GM21390 (cell line): ENCODE measurements at regions not wholly inside any gene's neighbourhood (a gene's known extent, or its start where the extent isn't known, plus 50 kb on each side); places are given as distances from the start of the nearest gene placed in this dataset.

Source experiments
- ATAC-seq: cut with Tn5 transposase; IDR thresholded peaks from one replicate; pipeline ENCODE4 v1.9.1; 2021; ENCODE audit not compliant: unreplicated experiment

DNA sequence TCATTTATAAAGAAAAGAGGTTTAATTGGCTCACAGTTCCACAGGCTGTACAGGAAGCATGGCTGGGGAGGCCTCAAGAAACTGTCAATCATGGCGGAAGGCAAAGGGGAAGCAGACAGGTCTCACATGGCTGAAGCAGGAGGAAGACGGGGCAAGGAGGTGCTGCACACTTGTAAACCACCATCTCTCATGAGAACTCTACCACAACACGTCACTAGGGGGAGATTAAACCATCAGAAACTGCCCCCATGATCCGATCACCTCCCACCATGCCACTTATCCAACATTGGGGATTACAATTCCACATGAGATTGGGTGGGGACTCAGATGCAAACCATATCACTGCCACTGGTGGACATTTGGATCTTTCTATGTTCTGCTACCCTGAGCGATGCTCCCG lies 351.4 kb downstream of the NPHP4 start:
- ATAC-seq: no peak

DNA sequence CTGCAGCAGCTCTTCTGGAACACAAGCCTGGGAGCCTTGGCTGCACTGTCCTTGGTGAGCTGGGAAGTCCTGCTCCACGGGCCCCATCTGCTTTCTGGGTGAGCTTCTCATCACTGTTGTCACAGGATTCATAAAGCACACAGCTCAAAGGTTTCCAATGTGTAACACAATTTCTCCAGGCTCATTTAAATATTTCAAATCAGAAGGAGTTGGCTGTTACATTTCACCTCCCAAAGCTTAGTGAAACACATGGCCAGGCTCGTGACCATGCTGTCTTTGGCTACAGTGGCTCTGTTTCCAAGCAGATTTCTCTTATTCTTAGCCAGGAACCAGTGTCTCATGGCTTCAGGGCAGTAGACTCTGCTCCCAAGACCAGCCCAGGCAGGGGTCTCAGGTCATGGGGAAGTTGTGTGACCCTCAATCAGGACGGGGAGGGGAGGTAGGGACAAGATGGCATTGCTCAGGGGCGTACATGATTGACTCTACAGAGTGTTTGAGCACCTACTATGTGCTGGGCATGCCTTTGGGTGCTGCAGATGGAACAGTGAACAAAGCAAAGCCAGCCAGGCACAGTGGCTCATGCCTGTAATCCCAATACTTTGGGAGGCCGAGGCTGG lies 353.0 kb downstream of the NPHP4 start:
- no peak for ATAC-seq

DNA sequence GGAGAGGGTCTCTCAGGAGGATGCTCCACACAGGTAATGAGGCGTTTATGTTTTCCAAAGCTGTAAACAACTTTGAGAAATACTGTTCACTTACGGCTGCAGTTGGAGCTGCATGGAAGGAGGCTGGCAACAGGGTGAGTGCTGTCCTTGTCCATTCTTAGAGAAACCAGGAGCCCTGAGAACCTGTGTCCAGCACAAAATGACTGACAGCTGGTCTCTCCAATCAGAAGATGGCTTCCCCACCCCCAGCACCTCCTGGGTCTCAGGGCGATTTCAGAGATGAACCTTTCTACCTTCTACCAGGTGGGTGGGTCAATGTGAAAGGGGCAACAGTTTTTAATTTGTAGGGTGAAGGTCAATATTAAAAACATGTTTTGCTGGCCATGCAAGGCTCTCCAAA lies 353.6 kb downstream of the NPHP4 start:
- no peak for ATAC-seq

DNA sequence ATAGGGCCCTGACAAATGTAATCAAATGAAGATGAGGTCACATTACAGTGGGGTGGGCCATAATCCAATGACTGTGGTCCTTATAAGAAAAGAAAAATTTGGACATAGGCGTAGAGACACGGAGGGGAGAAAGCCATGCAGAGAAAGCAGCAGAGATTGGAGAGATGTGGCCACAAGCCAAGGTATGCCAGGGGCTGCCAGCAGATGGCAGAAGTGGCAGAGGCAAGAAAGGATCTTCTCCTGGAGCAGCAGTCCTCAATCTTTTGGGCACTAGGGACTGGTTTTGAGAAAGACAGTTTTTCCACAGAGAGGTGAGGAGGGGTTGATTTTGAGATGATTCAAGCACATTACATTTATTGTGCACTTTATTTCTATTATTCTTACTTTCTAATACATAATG lies 355.1 kb downstream of the NPHP4 start:
- ATAC-seq: no peak

DNA sequence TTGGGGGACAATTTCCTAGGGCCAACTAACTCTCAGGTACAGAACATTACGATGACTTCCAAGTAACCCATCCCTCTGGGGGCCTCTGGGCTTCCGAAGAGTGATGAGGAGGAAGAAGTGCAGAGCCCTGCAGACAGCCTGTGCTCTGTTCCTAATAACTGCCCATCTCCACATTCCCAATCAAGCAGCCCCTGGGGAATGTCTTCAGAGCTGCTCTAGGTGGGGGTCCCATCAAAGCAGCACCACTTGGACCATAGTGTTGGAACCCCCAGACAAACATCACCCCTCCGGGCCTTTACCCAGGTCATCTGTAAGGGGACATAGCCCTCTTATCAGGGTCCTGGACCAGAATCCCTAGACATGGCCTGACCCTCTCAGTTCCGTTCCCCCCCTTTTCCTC lies 357.3 kb downstream of the NPHP4 start:
- ATAC-seq: no peak

DNA sequence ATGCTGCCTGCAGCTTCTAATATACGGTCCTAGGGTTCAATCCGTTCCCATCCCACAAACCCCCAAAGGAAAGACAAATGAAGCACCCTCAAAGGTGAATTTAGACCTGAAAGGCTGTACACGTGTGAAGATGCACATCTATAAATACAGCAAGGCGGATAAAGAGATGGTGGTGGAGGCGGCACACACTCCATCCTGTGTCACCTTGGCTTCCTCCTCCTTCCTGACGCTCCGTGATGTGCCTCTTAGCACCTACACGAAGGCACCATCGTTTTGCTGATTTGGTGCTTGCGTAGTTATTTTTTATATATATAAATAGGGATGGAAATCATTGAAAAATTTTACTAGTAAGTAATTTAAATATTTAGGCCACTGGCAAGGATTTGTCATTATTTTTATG lies 359.4 kb downstream of the NPHP4 start:
- no peak for ATAC-seq

DNA sequence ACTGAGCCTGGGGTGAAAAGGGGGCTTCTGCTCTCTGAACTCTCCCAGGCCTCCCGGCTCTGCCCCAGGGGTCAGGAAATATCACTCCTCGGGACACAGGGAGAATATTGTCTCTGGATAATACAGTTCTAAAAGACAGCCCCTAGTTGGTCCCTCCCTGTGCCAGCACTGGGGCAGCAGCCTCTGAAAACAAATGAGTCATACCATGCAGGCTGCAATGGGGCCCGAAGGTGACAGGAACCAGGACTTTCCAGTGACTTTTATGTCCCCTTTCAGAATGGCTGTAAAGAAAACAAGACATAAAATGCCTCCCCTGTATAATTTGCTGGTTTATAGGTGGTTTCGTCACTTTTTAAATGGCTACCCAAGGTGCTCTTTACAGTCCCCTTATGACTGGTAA lies 360.0 kb downstream of the NPHP4 start:
- no peak for ATAC-seq

DNA sequence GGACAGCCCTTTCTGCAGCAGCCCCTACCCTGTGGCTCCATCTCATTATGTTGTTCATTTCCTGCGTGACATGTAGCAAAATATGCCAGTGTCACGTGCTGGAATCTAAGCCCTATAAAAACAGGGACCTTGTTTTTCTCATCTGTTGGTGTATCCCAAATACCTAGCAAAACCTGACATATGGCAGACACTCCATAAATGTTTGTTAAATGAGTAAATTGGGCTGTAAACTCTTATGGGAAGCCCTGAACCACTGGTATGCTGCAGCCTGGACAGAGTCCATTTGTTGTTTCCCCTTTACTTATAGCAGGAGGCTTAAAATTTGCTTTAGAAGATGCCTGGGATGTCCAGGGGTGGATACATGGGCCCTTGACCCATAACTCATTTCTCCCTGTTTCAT lies 363.8 kb downstream of the NPHP4 start:
- ATAC-seq: no peak

DNA sequence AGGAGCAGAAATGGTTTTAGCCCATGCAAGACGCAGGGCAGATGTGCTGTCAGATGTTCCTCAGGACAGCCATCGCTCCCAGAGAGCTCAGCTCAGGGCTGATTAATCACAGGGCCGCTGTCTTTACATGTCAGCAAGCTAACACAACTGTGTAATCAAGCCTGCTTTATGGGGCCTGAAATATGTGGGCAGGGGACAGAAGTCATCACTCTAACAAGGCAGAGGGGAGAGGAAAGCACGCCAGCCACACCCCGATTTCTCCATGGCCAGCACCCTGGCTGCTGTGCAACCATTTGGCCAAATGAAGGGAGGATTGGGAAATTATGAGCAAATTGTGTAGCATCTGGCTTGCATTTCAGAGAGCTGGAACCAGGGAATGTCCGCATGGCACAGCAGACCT lies 368.8 kb downstream of the NPHP4 start:
- ATAC-seq: no peak

DNA sequence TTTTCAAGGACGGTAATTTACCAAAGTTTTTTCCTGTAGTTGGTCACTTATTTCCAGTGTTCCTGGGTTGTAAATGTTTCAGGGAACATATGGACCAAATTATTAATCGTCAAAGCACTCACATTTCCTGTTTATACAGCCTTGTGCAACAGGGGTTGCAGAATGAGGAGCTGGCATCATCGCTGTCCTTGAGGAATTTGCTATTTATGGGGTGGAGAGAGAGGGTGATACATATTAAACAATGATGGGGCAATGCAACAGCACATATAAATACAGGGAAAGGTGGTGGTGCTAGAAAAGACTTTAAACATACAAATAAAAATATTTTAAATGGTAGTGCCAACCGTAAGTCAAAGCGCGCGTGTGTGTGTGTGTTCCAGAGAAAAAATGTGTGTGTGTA lies 369.8 kb downstream of the NPHP4 start:
- no peak for ATAC-seq

DNA sequence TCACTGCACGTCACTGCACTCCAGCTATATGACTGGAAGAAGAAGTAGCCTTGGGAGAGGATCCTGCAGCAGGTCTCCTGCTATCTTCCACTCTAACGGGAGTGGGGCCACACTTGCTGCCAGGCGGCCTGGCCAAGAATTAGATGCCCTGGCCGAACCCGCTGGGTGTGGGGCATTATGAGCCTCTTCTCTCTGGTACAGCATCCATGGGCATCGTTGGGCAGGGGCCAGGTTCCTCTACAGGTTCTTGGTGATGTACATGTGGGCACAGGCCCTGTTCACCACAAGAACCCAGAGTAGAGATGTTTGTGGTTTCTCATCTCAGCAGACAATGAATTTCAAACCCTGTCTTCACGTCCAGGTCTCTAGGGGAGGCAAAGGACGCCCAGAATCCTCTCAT lies 370.5 kb downstream of the NPHP4 start:
- no peak for ATAC-seq

DNA sequence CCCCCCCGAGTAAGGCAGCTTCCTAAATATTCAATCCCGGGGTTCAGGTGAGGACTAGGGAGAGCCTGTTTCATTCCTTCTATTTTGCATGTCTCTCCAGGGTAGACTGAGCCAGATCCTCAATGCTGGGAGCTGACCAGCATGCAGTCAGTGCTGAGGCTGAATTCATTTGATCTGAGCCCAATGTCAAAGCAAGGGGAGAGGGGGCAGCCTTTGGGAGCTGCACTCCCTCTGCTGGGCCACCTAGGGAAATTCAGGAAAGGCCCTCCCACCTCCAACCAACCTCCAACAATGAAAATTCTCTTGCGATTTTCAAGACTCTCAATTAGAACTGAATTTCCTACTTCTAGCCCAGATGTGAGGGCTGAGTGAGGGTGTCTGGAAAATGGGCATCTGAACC lies 371.2 kb downstream of the NPHP4 start:
- ATAC-seq: no peak

DNA sequence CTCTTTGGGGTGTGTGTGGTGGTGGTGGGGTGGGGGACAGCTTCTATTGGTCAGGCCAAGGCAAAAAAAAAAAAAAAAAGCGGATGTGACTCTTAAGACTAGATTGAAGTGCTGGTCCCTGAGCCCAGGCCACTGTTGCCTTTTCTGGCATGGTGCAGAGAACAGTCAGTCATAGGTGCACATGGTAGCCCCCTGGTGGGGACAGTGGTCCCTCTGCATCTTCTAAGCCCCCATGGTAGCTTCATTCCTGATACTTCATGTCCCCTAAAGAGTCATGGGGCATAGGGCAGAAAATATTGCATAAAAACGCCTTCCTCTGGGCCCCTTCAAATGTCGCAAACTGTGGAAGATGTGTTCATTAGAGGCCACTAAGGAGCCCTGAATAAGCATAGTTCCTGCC lies 371.8 kb downstream of the NPHP4 start:
- ATAC-seq: no peak

DNA sequence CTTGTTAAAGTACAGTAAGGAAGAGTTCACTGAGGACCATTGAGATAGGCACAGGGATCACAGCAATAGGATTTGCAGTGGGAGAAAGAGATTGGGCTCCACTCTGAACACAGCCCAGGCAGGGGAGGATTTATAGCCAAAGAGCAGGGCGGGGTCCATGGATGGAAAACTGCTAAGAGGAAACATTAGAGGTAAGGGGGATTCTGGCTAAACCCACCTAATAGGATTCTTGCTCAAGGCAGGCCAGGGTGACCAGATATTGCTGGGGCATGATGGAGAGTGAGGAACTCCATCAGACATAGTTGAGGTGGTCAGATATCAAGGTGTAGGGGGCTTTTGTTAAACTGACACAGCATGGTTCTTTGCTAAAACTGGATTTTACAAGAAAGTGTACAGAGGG lies 372.8 kb downstream of the NPHP4 start:
- no peak for ATAC-seq

DNA sequence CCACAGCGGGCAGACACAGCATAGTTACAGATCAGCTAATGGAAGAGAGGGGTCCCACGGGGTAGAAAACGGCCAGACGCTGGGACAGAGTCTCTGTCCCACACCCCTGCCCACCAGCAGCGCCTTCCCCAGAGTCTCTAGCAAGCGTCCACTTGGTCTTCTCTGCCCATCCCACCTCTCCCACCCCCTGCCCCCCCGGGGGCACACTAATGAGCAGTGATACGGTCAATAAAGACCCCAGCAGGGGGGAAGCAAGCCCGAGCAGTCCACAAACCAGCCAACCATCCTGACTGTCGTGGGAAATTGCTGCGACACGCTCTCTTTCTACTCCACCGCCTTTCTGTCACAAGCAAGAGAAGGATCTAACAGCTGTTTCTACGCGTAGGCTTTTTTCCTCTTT lies 374.7 kb downstream of the NPHP4 start:
- ATAC-seq: no peak

DNA sequence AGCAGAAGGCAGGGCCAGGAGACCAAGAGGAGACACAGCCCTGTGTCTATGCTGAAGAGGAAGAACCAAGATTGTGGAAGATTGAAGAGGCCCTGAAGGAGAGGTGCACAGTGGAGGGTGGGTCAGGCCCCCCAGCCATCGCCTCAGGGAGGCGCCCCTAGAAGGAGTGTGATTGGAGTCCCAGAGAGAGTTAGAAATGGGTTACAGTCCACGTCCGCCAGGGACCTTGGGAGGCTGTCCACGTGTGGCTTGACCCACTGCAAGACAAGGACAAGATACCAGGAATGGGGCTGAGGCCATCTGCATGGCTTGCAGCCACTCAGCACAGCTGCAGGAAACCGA lies 375.1 kb downstream of the NPHP4 start:
- no peak for ATAC-seq

DNA sequence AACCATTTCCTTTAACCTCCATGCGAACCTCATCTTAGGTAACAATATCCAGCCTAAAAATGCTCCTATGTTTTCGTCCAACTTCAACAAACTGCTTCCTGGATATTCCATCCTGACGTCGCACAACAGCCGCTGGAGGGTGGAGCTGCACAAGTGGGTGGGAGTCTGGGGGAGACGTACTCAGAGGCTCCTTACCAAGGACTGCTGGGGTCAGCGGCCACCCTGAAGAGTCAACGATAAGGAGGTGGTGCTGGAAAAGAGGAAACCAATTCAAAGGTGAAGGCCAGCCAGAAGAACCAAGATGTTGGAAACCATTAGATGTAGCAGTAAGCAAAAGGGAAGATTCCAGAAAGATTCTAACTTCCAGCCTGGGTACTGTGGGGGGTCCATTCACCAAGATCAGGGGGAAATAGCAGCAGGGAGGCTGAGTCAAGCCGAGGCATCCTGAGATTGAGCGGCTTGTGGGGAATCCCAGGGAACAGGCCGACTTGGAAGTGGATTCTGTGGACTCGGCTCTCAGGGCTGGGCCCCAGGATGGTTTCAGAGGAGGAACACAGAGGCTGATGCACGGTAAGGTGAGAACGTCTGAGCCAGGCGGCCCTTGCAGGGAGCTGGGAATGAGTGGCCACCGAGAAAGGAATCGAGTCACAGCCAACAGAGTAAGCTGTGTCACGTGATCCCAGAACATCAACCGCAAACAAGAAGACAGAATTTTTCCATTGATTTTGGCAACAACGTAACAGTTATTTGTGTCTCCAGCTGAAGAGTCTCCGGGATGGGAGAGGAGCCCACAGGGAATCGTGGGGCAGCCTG lies 375.7 kb downstream of the NPHP4 start:
- ATAC-seq: no peak

DNA sequence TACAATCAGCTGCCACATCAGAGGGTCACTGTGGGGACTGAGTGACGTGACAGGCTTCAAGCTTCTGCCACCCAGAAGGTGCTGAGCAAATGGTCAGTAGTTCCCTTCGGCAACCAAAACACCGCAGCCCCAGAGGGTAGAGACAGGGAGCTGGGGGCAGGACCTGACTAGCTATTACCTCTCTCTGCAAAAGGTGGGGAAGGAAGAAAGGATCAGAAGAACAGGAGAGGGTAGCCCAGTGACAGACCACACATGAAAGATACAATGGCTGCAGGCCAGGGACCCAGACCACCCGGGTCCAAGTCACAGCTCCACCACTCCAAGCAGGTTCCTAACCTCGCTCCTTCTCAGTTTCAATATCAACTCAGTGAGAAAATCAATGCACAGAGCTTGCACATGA lies 377.1 kb downstream of the NPHP4 start:
- ATAC-seq: no peak

DNA sequence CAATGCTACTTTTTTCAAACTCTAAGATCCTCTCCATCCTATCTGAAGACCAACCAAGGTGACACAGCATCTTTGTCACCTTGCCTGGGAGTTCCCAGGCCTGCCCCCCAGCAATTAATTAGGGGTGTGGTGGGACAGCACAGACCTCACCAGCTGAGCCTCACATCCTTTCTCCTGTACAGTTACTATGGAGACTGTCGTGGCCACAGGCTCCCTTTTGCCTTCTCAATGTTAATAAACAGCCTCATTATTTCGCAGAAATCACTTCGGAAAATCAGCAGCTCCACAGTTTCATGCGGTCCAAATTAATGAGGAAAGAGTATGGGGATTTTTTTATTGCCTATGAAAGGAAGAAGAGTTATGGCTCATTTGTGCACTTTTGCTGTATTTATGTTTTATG lies 378.3 kb downstream of the NPHP4 start:
- no peak for ATAC-seq

DNA sequence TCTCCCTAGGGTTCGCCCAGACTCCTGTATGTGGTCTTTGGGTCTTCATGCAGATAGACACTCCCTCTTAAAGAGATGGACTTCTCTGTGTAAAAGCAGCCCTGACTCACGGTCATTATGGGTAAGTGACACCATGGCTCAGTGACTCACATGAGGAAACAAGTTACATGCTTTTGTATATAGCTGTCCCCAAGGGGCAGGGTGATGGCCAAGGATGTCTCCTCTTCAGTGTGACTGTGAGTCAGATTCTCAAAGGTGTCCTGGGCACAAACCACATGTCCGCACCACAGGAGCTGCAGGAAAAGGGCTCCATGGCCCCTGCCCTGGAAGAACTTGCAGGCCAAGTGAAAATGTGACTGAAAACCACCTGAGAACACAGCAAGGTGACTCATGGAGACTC lies 380.4 kb downstream of the NPHP4 start:
- ATAC-seq: no peak

DNA sequence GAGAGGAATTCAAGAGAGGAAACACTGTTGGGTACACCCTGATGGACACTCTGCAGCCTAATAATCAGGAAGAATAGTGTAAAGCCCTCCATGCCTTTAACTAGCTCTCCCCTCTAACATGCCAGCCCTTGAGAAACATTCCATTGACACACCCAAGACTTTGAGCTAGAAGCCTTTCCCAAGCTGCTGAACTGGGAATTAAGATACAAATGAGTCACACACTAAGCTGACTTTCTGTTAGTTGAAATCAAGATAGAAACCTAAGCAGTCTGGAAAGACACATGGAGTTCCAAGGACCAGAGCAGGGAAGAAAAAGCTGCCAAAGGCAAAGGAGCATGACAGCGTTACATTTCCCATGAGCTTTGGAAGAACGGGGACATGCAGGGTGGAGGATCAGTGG lies 380.8 kb downstream of the NPHP4 start:
- ATAC-seq: no peak

DNA sequence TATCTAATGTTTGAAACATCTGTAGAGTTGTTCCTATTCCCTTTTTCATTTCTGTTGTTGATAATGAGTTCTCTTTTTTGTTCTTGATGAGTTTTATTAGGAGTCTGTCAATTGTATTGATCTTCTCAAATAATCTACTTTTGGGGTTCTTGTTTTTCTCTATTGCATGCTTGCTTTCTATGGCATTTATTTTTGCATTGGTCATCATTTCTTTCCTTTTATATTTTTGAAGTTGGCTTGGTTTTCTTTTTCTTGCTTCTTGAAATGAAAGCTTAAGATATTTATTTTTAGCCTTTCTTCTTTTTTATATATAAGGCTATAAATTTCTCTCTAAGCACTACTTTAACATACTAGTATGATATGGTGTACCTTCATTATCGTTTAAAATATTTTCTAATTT lies 381.8 kb downstream of the NPHP4 start:
- no peak for ATAC-seq
